Activated CD8-positive, alpha-beta T cell treated with anti-CD3 and anti-CD28 coated beads, Interleukin-2, amount 10 ng/mL, durations not matched to agents 7 days and 5 days (primary cell): ENCODE measurements at regions not wholly inside any gene's neighbourhood (a gene's known extent, or its start where the extent isn't known, plus 50 kb on each side); places are given as distances from the start of the nearest gene placed in this dataset.

ENCODE experiments used
- ATAC-seq: fragments of 150-1000 bp; cut with Tn5 transposase; one replicate; pipeline ENCODE4 v1.10.0; 2021; ENCODE audit warnings: moderate library complexity
- CTCF ChIA-PET: fragments of 350-600 bp; sonication (Branson Sonifier 250); formaldehyde crosslinking; loops from one replicate; lab custom pipeline; 2021; ENCODE audit warnings: antibody characterized with exemption; lab: Charles Lee
- POLR2A ChIA-PET: fragments of 350-600 bp; sonication (Branson Sonifier 250); formaldehyde crosslinking; loops from one replicate; lab custom pipeline; 2021; ENCODE audit warnings: antibody characterized with exemption; lab: Charles Lee
- DNase-seq: peaks from one replicate; pipeline ENCODE4 v3.0.0-alpha.2; 2020
- H3K27ac Mint-ChIP-seq: one replicate; pipeline ENCODE4 v1.8.0; 2021; ENCODE audit warnings: mild to moderate bottlenecking, mixed read lengths
- H3K27me3 Mint-ChIP-seq: one replicate; pipeline ENCODE4 v1.8.0; 2021; ENCODE audit warnings: low read depth, mixed read lengths
- H3K36me3 Mint-ChIP-seq: one replicate; pipeline ENCODE4 v1.8.0; 2021; ENCODE audit warnings: low read depth, mixed read lengths
- H3K4me1 Mint-ChIP-seq: one replicate; pipeline ENCODE4 v1.8.0; 2021; ENCODE audit warnings: low read depth, mixed read lengths
- H3K4me3 Mint-ChIP-seq: one replicate; pipeline ENCODE4 v1.8.0; 2021; ENCODE audit warnings: mild to moderate bottlenecking, mixed read lengths
- H3K9me3 Mint-ChIP-seq: one replicate; pipeline ENCODE4 v1.8.0; 2022; ENCODE audit warnings: mixed read lengths; ENCODE audit not compliant: insufficient read depth

- Mint-ChIP-seq H3K27ac (no peak overlapping the region), H3K36me3 (no peaks in the 10 kb centered on the region), H3K4me1 (no peaks in the 10 kb centered on the region), H3K9me3 (peaks cover 14% of the 10 kb centered on the region), H3K27me3 (no peaks in the 10 kb centered on the region), H3K4me3 (no peak overlapping the region)
- ChIA-PET POLR2A (no interaction called here), CTCF (no interaction called here)
- no peak for DNase-seq
- ATAC-seq = no peak
Observed at GRCh38 chr13:63336549-63336948, 1920.9 kb upstream of the PCDH20 start.

- CTCF ChIA-PET = no interaction called here
- no peaks in the 10 kb centered on the region for H3K36me3 Mint-ChIP-seq
- H3K9me3 Mint-ChIP-seq = peaks cover 3% of the 10 kb centered on the region
- no peak for ATAC-seq
- POLR2A ChIA-PET = no interaction called here
- no peak overlapping the region for H3K27ac Mint-ChIP-seq
- DNase-seq = no peak
- no peaks in the 10 kb centered on the region for H3K27me3 Mint-ChIP-seq
- no peaks in the 10 kb centered on the region for H3K4me1 Mint-ChIP-seq
- no peak overlapping the region for H3K4me3 Mint-ChIP-seq
Observed at GRCh38 chr13:63327584-63327983, 1911.9 kb upstream of the PCDH20 start.

- Mint-ChIP-seq H3K4me1 (no peaks in the 10 kb centered on the region), H3K36me3 (no peaks in the 10 kb centered on the region), H3K4me3 (no peak overlapping the region), H3K27me3 (no peaks in the 10 kb centered on the region), H3K9me3 (peaks cover 3% of the 10 kb centered on the region), H3K27ac (no peak overlapping the region)
- ChIA-PET POLR2A (no interaction called here), CTCF (no interaction called here)
- ATAC-seq (no peak), DNase-seq (no peak)
Observed at GRCh38 chr13:63323441-63323840, 1907.8 kb upstream of the PCDH20 start.

- ChIA-PET POLR2A (no interaction called here), CTCF (no interaction called here)
- ATAC-seq (no peak), DNase-seq (no peak)
- Mint-ChIP-seq H3K4me3 (no peak overlapping the region), H3K36me3 (no peaks in the 10 kb centered on the region), H3K9me3 (peaks cover 31% of the 10 kb centered on the region), H3K27ac (no peak overlapping the region), H3K27me3 (no peaks in the 10 kb centered on the region), H3K4me1 (no peaks in the 10 kb centered on the region)
Observed at GRCh38 chr13:63311587-63311986, 1895.9 kb upstream of the PCDH20 start.

GRCh38 chr13:63308549-63309165 is 1893.0 kb upstream of the PCDH20 start:
- ChIA-PET CTCF (no interaction called here), POLR2A (no interaction called here)
- H3K4me1 Mint-ChIP-seq = no peaks in the 10 kb centered on the region
- no peaks in the 10 kb centered on the region for H3K27me3 Mint-ChIP-seq
- H3K4me3 Mint-ChIP-seq = no peak overlapping the region
- H3K27ac Mint-ChIP-seq = no peak overlapping the region
- DNase-seq (no peak), ATAC-seq (no peak)
- H3K36me3 Mint-ChIP-seq = no peaks in the 10 kb centered on the region
- peaks cover 25% of the 10 kb centered on the region for H3K9me3 Mint-ChIP-seq

GRCh38 chr13:63307228-63307627 is 1891.6 kb upstream of the PCDH20 start:
- H3K36me3 Mint-ChIP-seq = no peaks in the 10 kb centered on the region
- no peaks in the 10 kb centered on the region for H3K27me3 Mint-ChIP-seq
- H3K27ac Mint-ChIP-seq = no peak overlapping the region
- ATAC-seq = no peak
- DNase-seq = no peak
- H3K9me3 Mint-ChIP-seq = peaks cover 24% of the 10 kb centered on the region
- ChIA-PET CTCF (no interaction called here), POLR2A (no interaction called here)
- H3K4me1 Mint-ChIP-seq = no peaks in the 10 kb centered on the region
- no peak overlapping the region for H3K4me3 Mint-ChIP-seq

GRCh38 chr13:63305641-63306133 is 1890.0 kb upstream of the PCDH20 start:
- DNase-seq (no peak), ATAC-seq (no peak)
- H3K4me1 Mint-ChIP-seq = no peaks in the 10 kb centered on the region
- no peak overlapping the region for H3K4me3 Mint-ChIP-seq
- peaks cover 22% of the 10 kb centered on the region for H3K9me3 Mint-ChIP-seq
- CTCF ChIA-PET = no interaction called here
- no peak overlapping the region for H3K27ac Mint-ChIP-seq
- no peaks in the 10 kb centered on the region for H3K36me3 Mint-ChIP-seq
- POLR2A ChIA-PET = no interaction called here
- H3K27me3 Mint-ChIP-seq = no peaks in the 10 kb centered on the region

- DNase-seq (no peak), ATAC-seq (no peak)
- ChIA-PET CTCF (no interaction called here), POLR2A (no interaction called here)
- Mint-ChIP-seq H3K4me3 (no peak overlapping the region), H3K27ac (no peak overlapping the region), H3K27me3 (no peaks in the 10 kb centered on the region), H3K36me3 (no peaks in the 10 kb centered on the region), H3K9me3 (peaks cover 20% of the 10 kb centered on the region), H3K4me1 (no peaks in the 10 kb centered on the region)
Observed at GRCh38 chr13:63304497-63304896, 1888.8 kb upstream of the PCDH20 start.

GRCh38 chr13:63299866-63300394 is 1884.3 kb upstream of the PCDH20 start:
- no peak overlapping the region for H3K4me3 Mint-ChIP-seq
- H3K27me3 Mint-ChIP-seq = no peaks in the 10 kb centered on the region
- H3K9me3 Mint-ChIP-seq = peaks cover 9% of the 10 kb centered on the region
- no peak for DNase-seq
- ChIA-PET CTCF (no interaction called here), POLR2A (no interaction called here)
- no peak overlapping the region for H3K27ac Mint-ChIP-seq
- no peaks in the 10 kb centered on the region for H3K36me3 Mint-ChIP-seq
- ATAC-seq = no peak
- no peaks in the 10 kb centered on the region for H3K4me1 Mint-ChIP-seq

GRCh38 chr13:63297163-63297562 is 1881.5 kb upstream of the PCDH20 start:
- no peak for ATAC-seq
- no peak for DNase-seq
- Mint-ChIP-seq H3K4me3 (no peak overlapping the region), H3K27me3 (no peaks in the 10 kb centered on the region), H3K27ac (no peak overlapping the region), H3K9me3 (peaks cover 9% of the 10 kb centered on the region), H3K36me3 (no peaks in the 10 kb centered on the region), H3K4me1 (no peaks in the 10 kb centered on the region)
- POLR2A ChIA-PET = no interaction called here
- CTCF ChIA-PET = no interaction called here

- Mint-ChIP-seq H3K27me3 (no peaks in the 10 kb centered on the region), H3K4me3 (no peak overlapping the region)
Observed at GRCh38 chr13:63291701-63292100, 1876.1 kb upstream of the PCDH20 start.

GRCh38 chr13:63288576-63288975 is 1872.9 kb upstream of the PCDH20 start:
- no peak for DNase-seq
- ChIA-PET CTCF (no interaction called here), POLR2A (no interaction called here)
- no peak overlapping the region for H3K27ac Mint-ChIP-seq
- H3K36me3 Mint-ChIP-seq = no peaks in the 10 kb centered on the region
- ATAC-seq = no peak
- H3K9me3 Mint-ChIP-seq = peaks cover 11% of the 10 kb centered on the region
- no peaks in the 10 kb centered on the region for H3K27me3 Mint-ChIP-seq
- H3K4me1 Mint-ChIP-seq = no peaks in the 10 kb centered on the region
- H3K4me3 Mint-ChIP-seq = no peak overlapping the region

More at GRCh38 chr13:63291701-63292100, 1876.1 kb upstream of the PCDH20 start:
- no peak overlapping the region for H3K27ac Mint-ChIP-seq
- ChIA-PET CTCF (no interaction called here), POLR2A (no interaction called here)
- H3K4me1 Mint-ChIP-seq = no peaks in the 10 kb centered on the region
- no peak for DNase-seq
- ATAC-seq = no peak
- peaks cover under 1% of the 10 kb centered on the region for H3K9me3 Mint-ChIP-seq
- H3K36me3 Mint-ChIP-seq = no peaks in the 10 kb centered on the region

- no peaks in the 10 kb centered on the region for H3K4me1 Mint-ChIP-seq
- H3K27me3 Mint-ChIP-seq = no peaks in the 10 kb centered on the region
- no peak overlapping the region for H3K4me3 Mint-ChIP-seq
- H3K36me3 Mint-ChIP-seq = no peaks in the 10 kb centered on the region
- ChIA-PET POLR2A (no interaction called here), CTCF (no interaction called here)
- DNase-seq (no peak), ATAC-seq (no peak)
- H3K9me3 Mint-ChIP-seq = peaks cover 11% of the 10 kb centered on the region
- no peak overlapping the region for H3K27ac Mint-ChIP-seq
Observed at GRCh38 chr13:63287926-63288325, 1872.3 kb upstream of the PCDH20 start.
